PC-9 (cell line): ENCODE measurements at regions not wholly inside any gene's neighbourhood (a gene's known extent, or its start where the extent isn't known, plus 50 kb on each side); places are given as distances from the start of the nearest gene placed in this dataset.

ENCODE experiments used
- EZH2 ChIP-seq: fragments of 200-600 bp; sonication (generic); IDR thresholded peaks from 2 replicates; pipeline ENCODE4 v1.8.0; 2017; ENCODE audit warnings: antibody characterized with exemption, low read depth
- TF ChIP-seq, protein P1 (sequence below): fragments of 200-600 bp; sonication (generic); conservative IDR thresholded peaks from 2 replicates; pipeline ENCODE4 v1.6.1; 2017; ENCODE audit warnings: mixed run types, antibody characterized with exemption, mild to moderate bottlenecking, moderate library complexity

DNA sequence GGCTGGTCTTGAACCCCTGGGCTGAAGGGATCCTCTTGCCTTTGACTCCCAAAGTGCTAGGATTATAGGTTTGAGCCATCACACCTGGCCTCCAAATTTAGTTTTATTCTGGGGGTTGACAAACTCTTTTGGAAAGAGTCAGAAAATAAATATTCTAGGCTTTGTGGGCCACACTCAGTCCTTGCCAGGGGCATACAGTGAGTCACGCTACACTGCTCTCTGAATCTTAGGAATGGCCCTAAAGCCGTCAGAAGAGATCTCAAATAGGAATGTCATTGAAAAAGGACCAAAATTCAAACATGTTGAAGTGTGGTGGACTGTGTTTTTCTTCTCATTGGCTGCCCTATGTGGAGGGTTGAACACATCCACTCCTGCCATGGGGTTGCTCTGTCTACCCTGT lies 127.7 kb upstream of the BASP1 start:
- TF ChIP-seq EZH2: no peak
- TF ChIP-seq, protein P1, sequence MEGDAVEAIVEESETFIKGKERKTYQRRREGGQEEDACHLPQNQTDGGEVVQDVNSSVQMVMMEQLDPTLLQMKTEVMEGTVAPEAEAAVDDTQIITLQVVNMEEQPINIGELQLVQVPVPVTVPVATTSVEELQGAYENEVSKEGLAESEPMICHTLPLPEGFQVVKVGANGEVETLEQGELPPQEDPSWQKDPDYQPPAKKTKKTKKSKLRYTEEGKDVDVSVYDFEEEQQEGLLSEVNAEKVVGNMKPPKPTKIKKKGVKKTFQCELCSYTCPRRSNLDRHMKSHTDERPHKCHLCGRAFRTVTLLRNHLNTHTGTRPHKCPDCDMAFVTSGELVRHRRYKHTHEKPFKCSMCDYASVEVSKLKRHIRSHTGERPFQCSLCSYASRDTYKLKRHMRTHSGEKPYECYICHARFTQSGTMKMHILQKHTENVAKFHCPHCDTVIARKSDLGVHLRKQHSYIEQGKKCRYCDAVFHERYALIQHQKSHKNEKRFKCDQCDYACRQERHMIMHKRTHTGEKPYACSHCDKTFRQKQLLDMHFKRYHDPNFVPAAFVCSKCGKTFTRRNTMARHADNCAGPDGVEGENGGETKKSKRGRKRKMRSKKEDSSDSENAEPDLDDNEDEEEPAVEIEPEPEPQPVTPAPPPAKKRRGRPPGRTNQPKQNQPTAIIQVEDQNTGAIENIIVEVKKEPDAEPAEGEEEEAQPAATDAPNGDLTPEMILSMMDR: no peak
